LoVo (cell line): ENCODE measurements at regions not wholly inside any gene's neighbourhood (a gene's known extent, or its start where the extent isn't known, plus 50 kb on each side); places are given as distances from the start of the nearest gene placed in this dataset.
A peak's percentile ranks its signal among the peaks of the same experiment; 100 is the strongest.

Source experiments
- DNase-seq: peaks from one replicate; pipeline ENCODE4 v3.0.0-alpha.2; 2016; ENCODE audit warnings: low spot score

DNA sequence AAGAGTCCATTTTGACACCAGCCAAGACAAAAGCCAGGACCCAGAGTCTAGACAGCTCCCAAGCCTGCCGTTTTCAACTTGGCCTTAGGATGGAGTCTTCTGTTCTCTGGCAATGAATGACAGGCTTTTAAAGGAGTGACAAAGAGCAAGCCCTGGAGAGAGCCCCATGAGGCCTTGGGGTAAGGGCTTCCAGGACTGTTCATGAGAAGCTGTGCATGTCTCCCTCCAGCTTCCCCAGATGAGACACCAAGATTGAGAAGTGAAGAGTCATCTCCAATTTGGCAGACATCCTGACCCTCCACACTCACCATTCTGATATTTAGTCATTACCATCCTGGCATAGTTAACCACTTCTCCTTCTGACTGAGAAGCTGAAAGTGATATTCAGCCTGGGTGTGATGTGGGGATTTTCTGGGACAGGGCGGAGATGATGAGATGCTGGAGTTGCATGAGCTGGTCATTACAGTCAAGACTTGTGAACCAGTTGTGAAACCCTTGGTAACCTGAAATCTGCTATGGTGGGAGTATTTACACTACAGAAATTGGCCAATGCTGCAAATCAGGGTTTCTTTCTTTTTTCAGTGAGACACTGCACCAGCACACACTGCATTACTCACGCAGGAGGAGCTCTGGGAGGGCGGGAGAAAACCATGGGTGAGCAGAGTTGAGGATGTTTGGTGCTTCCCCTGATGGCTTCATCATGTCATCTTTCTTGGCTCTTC, 77.8 kb downstream of the VCPKMT start:
- peak; percentile 47 for DNase-seq

GRCh38 chr14:50039120-50039517, 77.3 kb downstream of the VCPKMT start:
- DNase-seq, result no peak

DNA sequence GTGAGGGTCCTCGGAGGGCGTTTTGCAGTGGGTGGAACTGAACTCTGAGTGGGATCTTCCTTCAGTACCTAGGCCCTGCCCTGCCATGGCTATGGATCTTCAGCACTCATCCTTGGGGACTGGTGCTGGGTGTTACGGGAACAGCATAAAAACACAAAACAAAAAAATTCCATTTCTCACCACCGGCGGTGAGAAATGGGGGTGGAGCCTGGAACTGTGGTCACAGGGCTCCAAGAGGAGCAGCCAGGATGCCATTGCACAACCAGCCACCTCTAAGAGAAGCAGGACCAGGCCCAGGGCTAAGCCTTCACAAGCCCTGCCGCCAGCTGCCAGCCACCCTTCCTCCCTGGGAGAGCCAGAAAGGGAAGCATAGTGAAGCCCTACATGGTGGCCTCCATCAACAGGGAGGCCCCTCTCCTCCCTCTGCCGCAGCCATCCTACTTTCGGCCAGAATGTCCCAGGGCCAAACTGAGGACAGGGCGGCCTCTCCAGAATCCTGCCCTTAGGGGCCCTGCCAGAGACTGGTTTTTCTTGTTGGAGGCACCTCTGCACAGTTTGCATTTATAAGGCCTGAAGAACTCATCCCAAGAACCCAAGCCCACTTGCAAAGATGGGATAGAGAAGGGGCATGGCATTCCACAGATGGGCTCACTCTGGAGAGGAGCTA, 76.5 kb downstream of the VCPKMT start:
- DNase-seq, result peak; percentile 38

GRCh38 chr14:50040401-50040775, 76.0 kb downstream of the VCPKMT start:
- peak; percentile 82 for DNase-seq

DNA sequence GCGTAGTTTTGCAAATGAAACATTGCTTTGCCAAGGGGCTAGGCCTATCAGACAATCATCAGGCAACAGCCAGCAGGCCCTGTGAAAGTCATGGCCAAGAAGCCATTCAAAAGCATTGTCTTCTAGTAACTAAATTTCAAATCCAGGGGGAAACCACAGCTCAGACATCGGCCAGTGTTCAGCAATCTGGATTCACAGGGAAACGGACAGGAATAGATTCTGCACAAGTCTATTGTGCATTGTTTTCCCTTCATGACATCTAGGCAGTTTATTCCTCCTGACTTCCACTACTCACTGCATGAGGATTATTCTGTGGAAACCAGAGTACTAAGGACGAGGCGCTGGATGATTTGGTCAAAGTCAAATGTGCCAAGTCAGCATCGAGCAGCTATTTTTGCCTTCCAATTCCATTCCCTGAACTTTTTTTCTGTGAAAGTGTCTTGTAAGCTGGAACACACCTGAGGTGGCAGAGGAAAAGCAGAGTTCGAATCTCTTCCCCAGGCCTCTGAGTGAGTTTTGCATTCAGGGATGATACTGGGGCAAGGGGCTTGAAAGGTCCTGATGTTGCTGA, 75.4 kb downstream of the VCPKMT start:
- DNase-seq, result no peak

DNA sequence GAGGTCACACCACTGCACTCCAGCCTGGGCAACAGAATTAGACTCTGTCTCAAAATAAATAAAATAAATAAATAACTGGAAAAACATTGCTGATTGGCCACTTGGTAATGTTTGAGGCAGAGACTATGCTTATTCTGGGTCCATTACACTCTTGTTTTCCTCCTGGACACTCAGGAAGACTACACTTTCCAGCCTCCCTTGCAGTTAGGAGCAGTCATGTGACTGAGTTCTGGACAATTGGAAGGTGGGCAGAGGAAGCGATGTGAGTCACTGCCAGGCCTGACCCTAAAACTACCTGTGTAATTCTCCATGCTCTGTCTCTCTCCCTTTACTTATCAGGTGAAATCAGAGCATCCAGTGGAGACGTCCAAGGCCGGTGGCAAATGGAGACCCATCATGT, 74.4 kb downstream of the VCPKMT start:
- no peak for DNase-seq

- no peak for DNase-seq
Measured at GRCh38 chr14:50044042-50044651, 72.2 kb downstream of the VCPKMT start.

DNA sequence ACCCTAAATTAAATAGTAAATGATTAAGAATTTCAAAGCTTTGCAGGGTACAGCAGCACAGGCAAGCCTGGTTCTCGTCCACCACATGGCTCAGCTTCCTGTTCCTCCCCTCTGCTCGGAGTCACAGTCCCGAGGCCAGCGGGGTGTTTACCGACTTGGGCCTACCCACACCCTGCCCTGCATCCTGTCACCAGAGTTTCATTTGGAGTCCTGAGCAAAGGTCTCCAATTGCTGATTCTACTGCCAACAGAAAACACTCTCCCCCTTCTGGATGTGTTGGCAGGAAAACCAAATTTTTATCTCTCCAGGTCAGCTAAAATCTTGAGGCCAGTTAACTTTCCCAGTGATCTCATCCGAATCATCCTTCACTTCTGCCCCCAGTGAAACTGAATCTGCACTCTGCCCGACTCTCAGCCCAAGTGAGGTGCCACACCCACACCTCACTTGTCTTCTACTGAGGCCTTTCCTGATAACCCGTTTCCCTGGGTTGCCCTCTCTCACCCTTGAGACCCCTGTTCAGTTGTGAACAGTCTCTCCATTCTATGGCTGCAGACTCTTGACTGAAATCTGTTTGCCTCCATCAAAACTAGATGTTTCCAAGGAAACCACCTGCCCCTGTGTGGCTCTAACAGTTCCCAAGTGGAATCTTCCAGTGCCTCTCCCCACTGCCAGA, 71.2 kb downstream of the VCPKMT start:
- peak; percentile 87 for DNase-seq

DNA sequence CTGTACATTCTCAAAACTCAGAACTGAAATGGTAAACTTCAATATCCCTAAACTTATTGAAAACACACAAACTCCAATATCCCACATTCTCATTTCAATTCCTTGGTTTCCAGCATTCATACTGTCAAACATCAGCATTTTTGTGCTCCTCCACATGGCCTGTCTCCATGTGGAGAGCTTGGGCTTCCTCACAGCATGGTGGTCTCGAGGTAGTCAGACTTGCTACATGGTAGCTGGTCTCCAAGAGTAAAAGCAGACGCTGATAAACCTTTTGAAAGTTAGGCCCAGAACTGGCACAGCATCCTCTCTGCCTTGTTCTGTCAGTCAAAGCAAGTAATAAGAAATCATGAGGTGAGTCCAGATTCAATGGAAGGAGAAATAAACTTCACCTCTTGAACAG, 70.5 kb downstream of the VCPKMT start:
- no peak for DNase-seq

DNA sequence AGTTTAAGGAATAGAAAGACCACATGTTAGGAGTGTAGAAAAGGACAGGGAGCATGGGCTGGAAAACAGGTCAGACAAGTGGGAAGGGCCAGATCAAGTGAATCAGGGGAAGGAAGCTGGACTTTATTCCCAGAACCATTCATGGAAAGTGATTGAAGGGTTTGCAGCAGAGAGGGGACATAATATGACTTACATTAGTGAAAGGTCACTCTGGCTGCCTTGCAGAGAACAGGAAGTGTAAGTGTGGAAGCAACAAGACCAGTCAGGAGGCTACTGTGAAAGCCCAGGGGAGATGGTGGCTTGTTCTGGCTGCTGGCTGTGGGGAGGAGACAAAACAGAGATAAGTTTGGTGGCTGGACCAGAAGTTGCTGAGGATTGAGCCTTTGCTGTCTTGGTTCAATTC, 69.1 kb downstream of the VCPKMT start:
- peak; percentile 76 for DNase-seq

DNA sequence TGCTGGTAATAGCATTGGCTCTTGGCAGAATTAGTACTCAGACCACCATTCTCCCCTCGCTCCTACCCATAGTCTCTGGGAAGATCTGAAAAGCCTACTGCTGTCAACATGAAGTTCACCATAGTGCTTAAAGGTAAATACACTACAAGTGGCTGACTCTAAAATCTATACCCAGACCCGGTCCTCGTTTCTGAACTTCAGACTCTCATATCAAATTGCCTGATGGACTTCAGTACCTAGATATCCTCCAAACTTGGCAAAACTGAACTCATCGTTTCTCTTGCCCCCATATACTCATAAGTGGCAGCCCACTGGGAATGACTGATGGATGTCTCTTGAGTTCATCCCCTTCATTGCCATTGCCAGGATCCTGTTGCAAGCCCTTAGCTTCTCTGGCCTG, 67.3 kb downstream of the VCPKMT start:
- no peak for DNase-seq

- DNase-seq, result no peak
Measured at GRCh38 chr14:50049703-50050570, 66.4 kb downstream of the VCPKMT start.

- DNase-seq, result no peak
Measured at GRCh38 chr14:50051106-50051505, 65.3 kb downstream of the VCPKMT start.

- no peak for DNase-seq
Measured at GRCh38 chr14:50051706-50052105, 64.7 kb downstream of the VCPKMT start.

DNA sequence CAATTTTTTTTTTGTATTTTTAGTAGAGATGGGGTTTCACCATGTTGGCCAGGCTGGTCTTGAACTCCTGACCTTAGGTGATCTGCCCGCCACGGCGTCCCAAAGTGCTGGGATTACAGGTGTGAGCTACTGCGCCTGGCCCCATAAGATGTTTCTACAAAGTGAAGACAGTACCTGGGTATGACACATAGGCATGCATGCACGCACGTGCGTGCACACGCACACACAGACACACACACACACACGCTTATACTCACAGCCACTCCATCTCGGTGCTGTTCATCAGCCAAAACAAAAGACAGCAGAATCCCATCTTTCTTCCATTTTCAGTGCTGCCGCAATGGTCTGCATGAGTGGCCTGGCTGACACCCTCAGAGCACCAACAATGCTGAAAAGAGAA, 63.9 kb downstream of the VCPKMT start:
- no peak for DNase-seq

DNA sequence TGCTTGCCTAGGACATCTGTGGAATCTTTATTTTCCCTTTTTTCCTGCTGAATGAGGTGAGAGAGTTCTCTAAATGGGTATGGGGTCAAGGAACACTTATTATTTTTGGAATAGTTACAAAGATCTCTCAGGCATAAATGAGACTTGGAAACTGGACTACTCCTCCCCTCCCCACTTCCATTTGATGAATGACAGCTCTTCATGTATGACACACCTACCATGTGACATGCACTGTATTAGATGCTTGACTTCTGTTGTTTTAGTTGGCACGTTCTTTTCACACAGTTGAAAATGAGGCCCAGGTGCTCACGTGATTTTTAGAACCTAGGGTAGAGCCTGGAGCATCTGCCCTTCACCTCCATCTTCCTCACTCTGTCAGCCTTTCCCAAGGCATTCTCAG, 62.4 kb downstream of the VCPKMT start:
- no peak for DNase-seq

- DNase-seq, result no peak
Measured at GRCh38 chr14:50055461-50056228, 60.7 kb downstream of the VCPKMT start.

- no peak for DNase-seq
Measured at GRCh38 chr14:50056435-50056834, 59.9 kb downstream of the VCPKMT start.

DNA sequence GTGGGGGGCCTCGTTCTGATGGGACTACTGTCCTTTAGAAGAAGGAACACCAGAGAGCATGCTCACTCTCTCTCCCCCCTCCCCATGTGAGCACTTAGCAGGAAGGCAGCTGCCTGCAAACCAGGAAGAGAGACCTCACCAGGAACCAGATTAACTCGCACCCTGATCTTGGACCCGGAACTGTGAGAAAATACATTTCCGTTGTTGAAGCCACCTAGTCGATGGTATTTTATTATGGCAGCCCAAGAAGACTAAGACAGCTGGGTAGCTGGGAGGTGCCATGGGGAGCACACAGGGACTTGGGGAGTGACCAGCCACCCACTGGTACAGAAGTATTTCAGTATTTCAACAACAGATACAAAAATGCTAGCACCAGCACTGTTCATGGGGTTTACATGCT, 59.0 kb downstream of the VCPKMT start:
- DNase-seq, result no peak

DNA sequence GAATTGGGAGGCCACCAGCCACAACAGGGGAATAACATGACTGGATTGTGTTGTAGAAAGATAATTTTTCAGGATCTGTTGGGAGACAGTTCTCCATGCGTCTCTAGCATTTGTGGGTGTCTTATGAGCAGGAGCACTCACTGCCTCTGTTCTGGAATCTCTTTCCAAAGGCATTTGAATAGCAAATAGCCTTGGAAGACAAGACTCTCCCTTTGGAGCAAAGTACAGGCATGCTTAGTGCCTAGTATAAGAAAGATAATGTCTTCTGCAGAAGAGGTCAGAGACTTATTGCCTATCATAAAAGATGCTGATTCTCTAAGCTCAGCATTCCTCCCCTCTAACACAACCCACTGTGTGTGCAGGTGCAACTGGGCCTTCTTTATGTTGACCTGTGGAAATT, 58.3 kb downstream of the VCPKMT start:
- DNase-seq, result no peak
